ENCODE measurements at regions not wholly inside any gene's neighbourhood (a gene's known extent, or its start where the extent isn't known, plus 50 kb on each side); places are given as distances from the start of the nearest gene placed in this dataset.
"Not testable (repeated sequence)": the region's sequence is repeated elsewhere in the genome, so short reads cannot be mapped to it uniquely, and the experiment has no call there.

GRCh38 chr7:12930534-12930933, 243.1 kb downstream of the ARL4A start:
- H3K9me3 ChIP-seq (ENCODE audit: control insufficient read depth, insufficient read depth, low read length), result 0 out of 2 replicates have a peak, but pooled peaks cover 3% of the 10 kb centered on the region
- no peak for TF ChIP-seq EZH2phosphoT487 (IDR thresholded peaks at IDR 0.05; ENCODE audit: borderline replicate concordance, low read length)
- no peak for TF ChIP-seq CTCF (IDR thresholded peaks at IDR 0.05; ENCODE audit: low read depth, low read length, poor library complexity, severe bottlenecking)
- H3K27me3 ChIP-seq (ENCODE audit: control insufficient read depth, low read length), result no peaks in the 10 kb centered on the region
- no peak overlapping the region for H3K4me2 ChIP-seq (ENCODE audit: low read length)
- H4K20me1 ChIP-seq (ENCODE audit: control insufficient read depth, insufficient read depth, low read depth, low read length), result no peaks in the 10 kb centered on the region
- H3F3A ChIP-seq (ENCODE audit: control insufficient read depth, insufficient read depth), result no peaks in the 10 kb centered on the region
- H3K9me2 ChIP-seq (replicated peaks; ENCODE audit: control insufficient read depth, low read length), result no peaks in the 10 kb centered on the region; the same call in 1 of the 2 replicates
- H3K4me1 ChIP-seq (ENCODE audit: control insufficient read depth, low read length), result no peaks in the 10 kb centered on the region
- H3K79me2 ChIP-seq (ENCODE audit: control insufficient read depth, low read length), result no peaks in the 10 kb centered on the region
- H3K27ac ChIP-seq (ENCODE audit: low read depth, low read length), result no peak overlapping the region
- no peaks in the 10 kb centered on the region for H3K36me3 ChIP-seq (ENCODE audit: control insufficient read depth, low read length)
- H3K4me3 ChIP-seq (ENCODE audit: low read length), result no peak overlapping the region

- H3K27ac ChIP-seq (ENCODE audit: low read depth, low read length); H3K27me3 ChIP-seq (ENCODE audit: control insufficient read depth, low read length); H3K4me3 ChIP-seq (ENCODE audit: low read length); H3K36me3 ChIP-seq (ENCODE audit: control insufficient read depth, low read length); H3K4me1 ChIP-seq (ENCODE audit: control insufficient read depth, low read length); H3F3A ChIP-seq (ENCODE audit: control insufficient read depth, insufficient read depth); H3K9me2 ChIP-seq (replicated peaks; ENCODE audit: control insufficient read depth, low read length); H3K4me2 ChIP-seq (ENCODE audit: low read length); H4K20me1 ChIP-seq (ENCODE audit: control insufficient read depth, insufficient read depth, low read depth, low read length); H3K9me3 ChIP-seq (ENCODE audit: control insufficient read depth, insufficient read depth, low read length); H3K79me2 ChIP-seq (ENCODE audit: control insufficient read depth, low read length): not testable (repeated sequence)
Observed at GRCh38 chr7:12931465-12931864, 244.0 kb downstream of the ARL4A start.

GRCh38 chr7:12939694-12940093, 252.3 kb downstream of the ARL4A start:
- no peaks in the 10 kb centered on the region for H3K27me3 ChIP-seq (ENCODE audit: control insufficient read depth, low read length)
- no peak overlapping the region for H3K4me3 ChIP-seq (ENCODE audit: low read length)
- no peaks in the 10 kb centered on the region for H3F3A ChIP-seq (ENCODE audit: control insufficient read depth, insufficient read depth)
- H3K9me2 ChIP-seq (replicated peaks; ENCODE audit: control insufficient read depth, low read length), result no peaks in the 10 kb centered on the region
- TF ChIP-seq CTCF (IDR thresholded peaks at IDR 0.05; ENCODE audit: low read depth, low read length, poor library complexity, severe bottlenecking), result no peak
- no peaks in the 10 kb centered on the region for H3K36me3 ChIP-seq (ENCODE audit: control insufficient read depth, low read length)
- H3K79me2 ChIP-seq (ENCODE audit: control insufficient read depth, low read length), result no peaks in the 10 kb centered on the region
- H3K9me3 ChIP-seq (ENCODE audit: control insufficient read depth, insufficient read depth, low read length), result peaks cover 3% of the 10 kb centered on the region; the same call in 1 of the 2 replicates
- H4K20me1 ChIP-seq (ENCODE audit: control insufficient read depth, insufficient read depth, low read depth, low read length), result no peaks in the 10 kb centered on the region
- H3K4me1 ChIP-seq (ENCODE audit: control insufficient read depth, low read length), result no peaks in the 10 kb centered on the region
- H3K4me2 ChIP-seq (ENCODE audit: low read length), result no peak overlapping the region
- no peak overlapping the region for H3K27ac ChIP-seq (ENCODE audit: low read depth, low read length)

GRCh38 chr7:12941512-12941911, 254.1 kb downstream of the ARL4A start:
- Histone ChIP-seq H3K27me3 (ENCODE audit: control insufficient read depth, low read length) (no peaks in the 10 kb centered on the region), H3K36me3 (ENCODE audit: control insufficient read depth, low read length) (no peaks in the 10 kb centered on the region), H3K4me3 (ENCODE audit: low read length) (no peak overlapping the region), H3K9me2 (replicated peaks; ENCODE audit: control insufficient read depth, low read length) (no peaks in the 10 kb centered on the region), H3K27ac (ENCODE audit: low read depth, low read length) (no peak overlapping the region), H3K4me1 (ENCODE audit: control insufficient read depth, low read length) (no peaks in the 10 kb centered on the region), H3K4me2 (ENCODE audit: low read length) (no peak overlapping the region), H3F3A (ENCODE audit: control insufficient read depth, insufficient read depth) (no peaks in the 10 kb centered on the region), H4K20me1 (ENCODE audit: control insufficient read depth, insufficient read depth, low read depth, low read length) (no peaks in the 10 kb centered on the region), H3K9me3 (ENCODE audit: control insufficient read depth, insufficient read depth, low read length) (peaks cover 3% of the 10 kb centered on the region; the same call in 1 of the 2 replicates), H3K79me2 (ENCODE audit: control insufficient read depth, low read length) (no peaks in the 10 kb centered on the region)
- TF ChIP-seq EZH2phosphoT487 (IDR thresholded peaks at IDR 0.05; ENCODE audit: borderline replicate concordance, low read length) (no peak), CTCF (IDR thresholded peaks at IDR 0.05; ENCODE audit: low read depth, low read length, poor library complexity, severe bottlenecking) (no peak)

Data from DOHH2 (cell line).